Prostate gland (tissue), 2 donors: ENCODE measurements at regions not wholly inside any gene's neighbourhood (a gene's known extent, or its start where the extent isn't known, plus 50 kb on each side); places are given as distances from the start of the nearest gene placed in this dataset.

Source experiments
- DNase-seq: peaks from one replicate; pipeline ENCODE4 v3.0.0-alpha.2; 2019; ENCODE audit warnings: low spot score
- H3K27ac ChIP-seq, 2 donors: fragments of 200-600 bp; sonication (generic); 2 replicates each; pipeline ENCODE4 v1.5.1; 2017 to 2019
- H3K27me3 ChIP-seq: fragments of 200-600 bp; sonication (generic); replicated peaks from 2 replicates; pipeline ENCODE4 v1.5.1; 2019; ENCODE audit not compliant: insufficient read depth
- H3K36me3 ChIP-seq, 2 donors: fragments of 200-600 bp; sonication (generic); 1 replicate in 1 of 2; 2 replicates in 1 of 2; pipeline versions ENCODE4 v1.5.1 to v1.8.1; 2017 to 2019
- H3K4me1 ChIP-seq: fragments of 200-600 bp; sonication (generic); replicated peaks from 2 replicates; pipeline ENCODE4 v1.5.1; 2019
- H3K4me3 ChIP-seq, 2 donors: fragments of 200-600 bp; sonication (generic); 2 replicates each; pipeline ENCODE4 v1.5.1; 2017 to 2019
- H3K9me3 ChIP-seq: fragments of 200-600 bp; sonication (generic); 2 replicates; pipeline ENCODE4 v1.5.1; 2017
- POLR2A ChIP-seq: fragments of 450-650 bp; IDR thresholded peaks from one replicate; pipeline ENCODE4 v1.6.1; 2016; ENCODE audit warnings: antibody characterized with exemption, mild to moderate bottlenecking
- POLR2AphosphoS5 ChIP-seq: sonication (generic); formaldehyde crosslinking; IDR thresholded peaks from one replicate; pipeline ENCODE4 v1.6.1; 2017; ENCODE audit warnings: antibody characterized with exemption
- WGBS: methylation state at CpG from one replicate; pipeline ENCODE4 v1.1.5; 2018; 5-methylcytosine and 5-hydroxymethylcytosine counted together
- intact Hi-C: fragments of 100-400 bp; cut with DNase I; formaldehyde crosslinking; loops from one replicate; pipeline ENCODE4 v1.14.2; 2022
- TF ChIP-seq, protein P1 (sequence below), 4 experiments: fragments of 200-600 bp in 2 of 4; fragments of 450-650 bp in 2 of 4; sonication (generic) in 2 of 4; IDR thresholded peaks; 1 replicate in 3 of 4; 2 replicates in 1 of 4; pipeline ENCODE4 v1.5.1; 2016 to 2019; ENCODE audit warnings: antibody characterized with exemption in 4 of 4, mild to moderate bottlenecking in 2 of 4, moderate library complexity in 2 of 4

DNA sequence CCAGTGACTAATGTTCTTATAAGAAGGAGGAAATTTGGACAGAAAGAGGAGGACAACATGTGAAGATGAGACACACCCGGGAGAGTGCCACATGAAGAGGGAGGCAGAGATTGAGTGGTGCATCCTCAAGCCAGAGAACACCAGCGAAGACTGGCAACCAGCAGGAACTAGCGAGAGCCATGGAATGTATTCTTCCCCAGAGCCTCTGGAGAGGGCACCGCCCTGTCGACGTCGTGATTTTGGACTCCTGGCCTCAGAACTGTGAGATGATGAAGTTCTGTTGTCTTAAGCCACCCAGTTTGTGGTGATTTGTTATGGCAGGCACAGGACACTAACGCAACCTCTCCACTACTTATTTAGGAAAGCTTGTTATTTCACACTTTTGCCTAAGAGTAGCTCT lies 196.0 kb upstream of the TLL1 start:
- TF ChIP-seq POLR2AphosphoS5 (no peak), POLR2A (no peak)
- TF ChIP-seq, protein P1, sequence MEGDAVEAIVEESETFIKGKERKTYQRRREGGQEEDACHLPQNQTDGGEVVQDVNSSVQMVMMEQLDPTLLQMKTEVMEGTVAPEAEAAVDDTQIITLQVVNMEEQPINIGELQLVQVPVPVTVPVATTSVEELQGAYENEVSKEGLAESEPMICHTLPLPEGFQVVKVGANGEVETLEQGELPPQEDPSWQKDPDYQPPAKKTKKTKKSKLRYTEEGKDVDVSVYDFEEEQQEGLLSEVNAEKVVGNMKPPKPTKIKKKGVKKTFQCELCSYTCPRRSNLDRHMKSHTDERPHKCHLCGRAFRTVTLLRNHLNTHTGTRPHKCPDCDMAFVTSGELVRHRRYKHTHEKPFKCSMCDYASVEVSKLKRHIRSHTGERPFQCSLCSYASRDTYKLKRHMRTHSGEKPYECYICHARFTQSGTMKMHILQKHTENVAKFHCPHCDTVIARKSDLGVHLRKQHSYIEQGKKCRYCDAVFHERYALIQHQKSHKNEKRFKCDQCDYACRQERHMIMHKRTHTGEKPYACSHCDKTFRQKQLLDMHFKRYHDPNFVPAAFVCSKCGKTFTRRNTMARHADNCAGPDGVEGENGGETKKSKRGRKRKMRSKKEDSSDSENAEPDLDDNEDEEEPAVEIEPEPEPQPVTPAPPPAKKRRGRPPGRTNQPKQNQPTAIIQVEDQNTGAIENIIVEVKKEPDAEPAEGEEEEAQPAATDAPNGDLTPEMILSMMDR (IDR thresholded peaks at IDR 0.05), result no peak
- Histone ChIP-seq H3K4me1 (no peaks in the 10 kb centered on the region), H3K27me3 (no peaks in the 10 kb centered on the region), H3K9me3 (no peaks in the 10 kb centered on the region), H3K4me3 (no peak overlapping the region), H3K27ac (no peak overlapping the region), H3K36me3 (no peaks in the 10 kb centered on the region)
- WGBS, result 87% methylated on average over 8 of the region's 8 CpGs
- intact Hi-C loops, result no loop called here
- DNase-seq, result no peak

DNA sequence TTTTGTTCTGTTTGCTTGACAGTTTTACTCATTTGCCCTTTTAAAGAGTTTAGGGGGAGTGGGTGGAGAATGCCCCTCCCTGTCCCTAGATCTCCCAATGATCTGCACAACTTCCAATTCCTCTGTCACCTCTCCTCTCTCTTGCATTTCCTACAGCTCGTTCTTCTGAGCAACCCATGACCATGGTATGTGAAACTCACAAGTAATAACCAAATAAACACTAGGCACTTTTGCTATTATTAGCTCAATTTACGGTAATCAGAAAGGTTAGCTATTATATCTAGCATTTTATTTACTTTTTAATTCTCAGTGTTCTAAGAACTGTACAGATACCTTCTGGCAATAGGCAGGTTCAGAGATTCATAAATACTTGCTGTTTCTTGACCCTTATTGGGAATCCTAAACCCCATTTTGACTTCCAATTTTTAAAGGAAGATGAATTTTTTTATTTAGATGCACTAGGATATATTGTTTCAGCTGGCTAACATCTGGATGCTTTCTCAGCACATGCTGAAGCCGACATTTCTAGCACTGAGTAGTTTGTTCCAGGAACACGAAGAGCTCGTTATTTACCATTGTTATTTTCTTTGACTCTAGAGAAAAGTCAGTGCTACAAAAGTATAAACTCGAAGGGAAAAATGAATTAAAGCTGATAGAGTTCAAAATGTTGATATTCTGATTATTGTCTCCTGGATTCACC lies 194.7 kb upstream of the TLL1 start:
- H3K4me3 ChIP-seq, result no peak overlapping the region
- no peaks in the 10 kb centered on the region for H3K9me3 ChIP-seq
- TF ChIP-seq POLR2AphosphoS5 (no peak), POLR2A (no peak)
- TF ChIP-seq, protein P1 (IDR thresholded peaks at IDR 0.05), result no peak
- no peaks in the 10 kb centered on the region for H3K36me3 ChIP-seq
- no peak overlapping the region for H3K27ac ChIP-seq
- WGBS, result 56% methylated on average over 6 of the region's 6 CpGs
- intact Hi-C loops, result no loop called here
- no peak for DNase-seq
- H3K4me1 ChIP-seq, result no peaks in the 10 kb centered on the region
- no peaks in the 10 kb centered on the region for H3K27me3 ChIP-seq

- no peak for DNase-seq
- Histone ChIP-seq H3K36me3 (no peaks in the 10 kb centered on the region), H3K9me3 (no peaks in the 10 kb centered on the region), H3K27ac (no peak overlapping the region), H3K4me3 (no peak overlapping the region), H3K4me1 (no peaks in the 10 kb centered on the region), H3K27me3 (no peaks in the 10 kb centered on the region)
- TF ChIP-seq, protein P1 (IDR thresholded peaks at IDR 0.05), result no peak
- TF ChIP-seq POLR2AphosphoS5, result no peak
- TF ChIP-seq POLR2A, result no peak
- WGBS, result 66% methylated on average over 1 of the region's 1 CpG
- intact Hi-C loops, result no loop called here
Measured at GRCh38 chr4:165678936-165679325, 194.1 kb upstream of the TLL1 start.

GRCh38 chr4:165680821-165681220 lies 192.2 kb upstream of the TLL1 start:
- H3K9me3 ChIP-seq, result no peaks in the 10 kb centered on the region
- TF ChIP-seq, protein P1 (IDR thresholded peaks at IDR 0.05), result no peak
- no peak for TF ChIP-seq POLR2A
- no peak for TF ChIP-seq POLR2AphosphoS5
- intact Hi-C loops, result no loop called here
- H3K4me1 ChIP-seq, result no peaks in the 10 kb centered on the region
- no peak overlapping the region for H3K27ac ChIP-seq
- no peak overlapping the region for H3K4me3 ChIP-seq
- no peak for DNase-seq
- no peaks in the 10 kb centered on the region for H3K27me3 ChIP-seq
- WGBS, result 96% methylated on average over 5 of the region's 5 CpGs
- H3K36me3 ChIP-seq, result no peaks in the 10 kb centered on the region

DNA sequence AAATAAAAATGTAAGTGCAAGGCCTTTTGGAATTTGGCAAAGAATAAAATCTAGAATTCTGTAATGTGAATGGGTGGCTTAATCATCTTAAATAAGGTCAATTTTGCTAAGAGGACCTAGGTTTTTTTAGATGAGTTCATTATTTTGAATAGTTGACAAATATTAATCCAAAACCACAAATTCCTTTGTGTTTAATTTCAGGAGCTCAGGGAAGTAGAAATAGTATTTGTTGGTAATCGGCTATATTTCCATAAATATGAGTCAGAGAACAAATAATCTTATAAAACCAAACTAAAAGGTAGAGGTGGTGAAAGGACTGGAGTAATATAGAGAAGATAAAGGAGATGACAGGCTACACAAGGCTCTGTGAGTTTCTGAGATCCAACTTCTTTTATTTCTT lies 190.4 kb upstream of the TLL1 start:
- H3K4me3 ChIP-seq, result no peak overlapping the region
- H3K27me3 ChIP-seq, result no peaks in the 10 kb centered on the region
- no peaks in the 10 kb centered on the region for H3K4me1 ChIP-seq
- H3K36me3 ChIP-seq, result no peaks in the 10 kb centered on the region
- no peak for TF ChIP-seq POLR2AphosphoS5
- intact Hi-C loops, result no loop called here
- DNase-seq, result no peak
- H3K9me3 ChIP-seq, result no peaks in the 10 kb centered on the region
- WGBS, result 68% methylated on average over 1 of the region's 1 CpG
- H3K27ac ChIP-seq, result no peak overlapping the region
